Breast epithelium (tissue), 3 donors: ENCODE measurements at regions not wholly inside any gene's neighbourhood (a gene's known extent, or its start where the extent isn't known, plus 50 kb on each side); places are given as distances from the start of the nearest gene placed in this dataset.

ENCODE experiments used
- POLR2A ChIP-seq: fragments of 450-650 bp; IDR thresholded peaks from one replicate; pipeline ENCODE4 v1.6.1; 2016; ENCODE audit warnings: antibody characterized with exemption, mild to moderate bottlenecking, moderate library complexity
- TF ChIP-seq, protein P1 (sequence below), 3 donors: fragments of 450-650 bp; IDR thresholded peaks; one replicate each; pipeline ENCODE4 v1.5.1; 2016 to 2017; ENCODE audit warnings: antibody characterized with exemption in 3 of 3, mild to moderate bottlenecking in 3 of 3, moderate library complexity in 3 of 3

GRCh38 chr12:83536496-83536895 is 849.8 kb downstream of the TMTC2 start:
- TF ChIP-seq, protein P1, sequence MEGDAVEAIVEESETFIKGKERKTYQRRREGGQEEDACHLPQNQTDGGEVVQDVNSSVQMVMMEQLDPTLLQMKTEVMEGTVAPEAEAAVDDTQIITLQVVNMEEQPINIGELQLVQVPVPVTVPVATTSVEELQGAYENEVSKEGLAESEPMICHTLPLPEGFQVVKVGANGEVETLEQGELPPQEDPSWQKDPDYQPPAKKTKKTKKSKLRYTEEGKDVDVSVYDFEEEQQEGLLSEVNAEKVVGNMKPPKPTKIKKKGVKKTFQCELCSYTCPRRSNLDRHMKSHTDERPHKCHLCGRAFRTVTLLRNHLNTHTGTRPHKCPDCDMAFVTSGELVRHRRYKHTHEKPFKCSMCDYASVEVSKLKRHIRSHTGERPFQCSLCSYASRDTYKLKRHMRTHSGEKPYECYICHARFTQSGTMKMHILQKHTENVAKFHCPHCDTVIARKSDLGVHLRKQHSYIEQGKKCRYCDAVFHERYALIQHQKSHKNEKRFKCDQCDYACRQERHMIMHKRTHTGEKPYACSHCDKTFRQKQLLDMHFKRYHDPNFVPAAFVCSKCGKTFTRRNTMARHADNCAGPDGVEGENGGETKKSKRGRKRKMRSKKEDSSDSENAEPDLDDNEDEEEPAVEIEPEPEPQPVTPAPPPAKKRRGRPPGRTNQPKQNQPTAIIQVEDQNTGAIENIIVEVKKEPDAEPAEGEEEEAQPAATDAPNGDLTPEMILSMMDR (IDR thresholded peaks at IDR 0.05): no peak
- TF ChIP-seq POLR2A: no peak
